SKM-1 treated with dmso at 0.1 percent for 144 hours (cell line): ENCODE measurements at regions not wholly inside any gene's neighbourhood (a gene's known extent, or its start where the extent isn't known, plus 50 kb on each side); places are given as distances from the start of the nearest gene placed in this dataset.

Experiments used
- DNase-seq: peaks from one replicate; lab custom pipeline; 2025; ENCODE audit not compliant: unreplicated experiment; lab: John Stamatoyannopoulos, UW

DNA sequence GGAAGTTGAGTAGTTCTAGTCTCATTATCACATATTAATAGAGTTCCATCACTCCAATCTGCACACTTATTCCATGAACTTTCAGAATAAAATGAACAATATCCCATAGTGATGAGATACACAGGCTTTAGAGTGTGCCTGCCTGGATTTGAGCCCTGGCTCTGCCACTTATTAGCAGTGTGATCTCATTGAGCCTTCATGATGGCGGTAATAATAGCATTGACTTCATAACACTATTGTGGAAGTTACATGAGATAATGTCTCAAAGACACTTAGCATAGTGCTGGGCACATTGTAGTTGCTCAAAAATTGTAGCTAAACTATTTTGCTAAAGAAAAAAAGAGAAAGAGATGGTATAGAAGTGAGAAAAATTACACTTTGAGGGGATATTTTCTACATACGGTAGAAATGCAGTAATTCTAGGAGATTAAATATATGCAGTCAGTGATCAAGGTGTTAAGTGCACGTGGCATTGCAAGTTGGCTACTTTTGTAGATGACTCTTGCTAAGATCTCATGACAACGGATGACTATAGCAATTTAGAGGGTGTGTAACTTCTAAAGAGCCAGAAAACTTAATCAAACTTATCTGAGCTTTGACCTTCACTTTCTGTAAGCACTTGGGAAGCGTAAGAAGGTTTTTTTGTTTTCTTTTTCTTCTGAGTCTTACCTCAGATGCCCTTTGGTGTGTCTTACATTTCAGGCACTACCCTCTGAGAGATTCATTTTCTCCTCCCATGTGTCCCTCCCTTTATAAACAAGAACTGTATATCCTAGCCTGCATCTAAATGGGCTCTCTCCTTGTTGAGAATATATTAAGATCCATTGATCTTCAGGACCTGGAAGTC is 380.6 kb upstream of the NR3C2 start:
- DNase-seq, result no peak

GRCh38 chr4:148814030-148814429 is 371.8 kb upstream of the NR3C2 start:
- DNase-seq, result no peak

DNA sequence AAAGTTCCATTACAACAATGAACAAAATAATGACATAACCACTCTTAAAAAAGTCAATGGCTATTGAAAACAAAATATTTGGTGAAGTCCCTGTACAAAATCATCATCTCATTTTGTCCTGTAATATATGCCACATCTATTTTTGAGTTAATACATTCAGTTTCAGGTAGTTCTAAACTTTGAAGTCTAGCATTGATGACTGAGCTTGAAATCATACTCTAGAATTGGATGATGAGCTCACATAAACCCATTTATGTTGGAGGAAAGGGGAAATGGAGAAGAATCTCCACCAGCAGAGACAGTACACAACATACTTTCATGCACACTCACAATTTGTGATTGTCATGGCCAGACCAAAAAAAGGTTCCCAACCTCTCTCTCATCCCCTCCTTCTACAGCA is 371.1 kb upstream of the NR3C2 start:
- DNase-seq, result no peak

DNA sequence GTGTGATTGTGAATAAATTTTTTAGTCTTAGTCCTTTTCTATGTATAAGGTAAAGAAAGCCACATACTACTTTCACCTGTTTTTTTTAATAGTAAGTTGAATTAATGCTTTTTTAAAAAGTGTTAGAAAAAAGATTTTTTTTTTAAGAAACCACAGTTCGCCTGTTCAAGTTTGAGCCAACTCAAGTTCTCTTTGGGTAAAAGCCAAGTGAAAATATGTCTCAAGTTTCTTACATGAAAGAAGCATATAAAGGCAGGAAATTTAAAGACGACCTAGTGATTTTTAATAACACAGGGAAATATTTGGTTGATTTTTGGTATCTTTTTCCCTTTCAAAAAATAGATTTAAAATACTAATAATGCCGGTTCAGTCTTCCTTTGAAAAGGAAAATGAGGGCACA is 369.9 kb upstream of the NR3C2 start:
- no peak for DNase-seq

- DNase-seq, result no peak
Measured at GRCh38 chr4:148810461-148810860, 368.2 kb upstream of the NR3C2 start.

- DNase-seq, result no peak
Measured at GRCh38 chr4:148808416-148808815, 366.2 kb upstream of the NR3C2 start.

- DNase-seq, result no peak
Measured at GRCh38 chr4:148800940-148801339, 358.7 kb upstream of the NR3C2 start.

- no peak for DNase-seq
Measured at GRCh38 chr4:148800336-148800885, 358.2 kb upstream of the NR3C2 start.

- no peak for DNase-seq
Measured at GRCh38 chr4:148795156-148795864, 353.1 kb upstream of the NR3C2 start.

GRCh38 chr4:148793221-148793620 is 351.0 kb upstream of the NR3C2 start:
- no peak for DNase-seq

GRCh38 chr4:148790691-148791090 is 348.5 kb upstream of the NR3C2 start:
- no peak for DNase-seq

DNA sequence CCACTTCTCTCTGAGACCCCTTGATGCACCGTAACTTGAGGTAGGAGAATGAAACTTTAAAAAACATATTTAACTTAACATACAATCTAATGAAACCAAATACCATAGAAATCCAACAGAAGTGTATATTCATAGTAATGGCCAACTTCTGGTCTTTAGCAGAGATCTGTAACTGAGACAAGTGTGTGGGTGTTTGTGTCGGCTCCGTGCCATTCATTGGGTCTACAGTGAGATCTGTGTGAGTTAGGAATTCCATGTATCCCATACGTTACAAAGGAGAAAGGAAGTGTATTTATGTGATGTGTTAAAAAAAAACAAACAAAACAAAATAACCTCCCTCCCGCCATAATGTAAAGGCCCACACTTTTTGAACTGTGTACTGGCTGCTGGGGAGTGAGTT is 348.0 kb upstream of the NR3C2 start:
- DNase-seq, result no peak

DNA sequence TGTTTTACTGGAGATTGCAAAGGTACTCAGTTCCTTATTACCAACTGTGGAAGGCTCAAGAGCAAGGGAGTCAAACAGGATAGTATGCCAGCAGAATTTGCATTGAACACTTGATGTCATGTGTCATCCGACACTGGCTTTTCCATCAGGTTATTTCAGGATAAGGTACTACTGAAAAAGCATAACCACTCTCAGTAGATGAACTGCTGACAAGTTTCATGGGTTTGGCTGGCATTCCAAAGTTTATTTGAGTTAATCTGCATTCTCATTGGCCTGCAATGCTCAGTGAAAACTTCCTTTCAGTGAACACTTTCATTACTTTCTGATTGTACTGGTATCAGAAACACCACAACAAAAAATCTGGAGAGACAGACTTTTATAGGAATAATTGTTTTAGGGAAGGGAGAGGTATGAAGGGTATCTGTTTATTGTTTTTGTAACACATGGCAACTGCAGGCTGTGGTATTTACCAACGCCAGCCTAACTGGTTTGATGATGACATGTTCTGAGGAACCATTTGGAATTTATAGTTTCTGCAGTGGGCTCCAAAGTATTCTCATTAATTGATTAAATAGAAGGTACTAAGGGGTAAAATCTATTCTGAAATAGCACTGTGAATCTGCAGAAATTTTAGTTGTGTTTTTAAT is 345.7 kb upstream of the NR3C2 start:
- DNase-seq, result no peak

GRCh38 chr4:148787285-148787684 is 345.1 kb upstream of the NR3C2 start:
- no peak for DNase-seq

DNA sequence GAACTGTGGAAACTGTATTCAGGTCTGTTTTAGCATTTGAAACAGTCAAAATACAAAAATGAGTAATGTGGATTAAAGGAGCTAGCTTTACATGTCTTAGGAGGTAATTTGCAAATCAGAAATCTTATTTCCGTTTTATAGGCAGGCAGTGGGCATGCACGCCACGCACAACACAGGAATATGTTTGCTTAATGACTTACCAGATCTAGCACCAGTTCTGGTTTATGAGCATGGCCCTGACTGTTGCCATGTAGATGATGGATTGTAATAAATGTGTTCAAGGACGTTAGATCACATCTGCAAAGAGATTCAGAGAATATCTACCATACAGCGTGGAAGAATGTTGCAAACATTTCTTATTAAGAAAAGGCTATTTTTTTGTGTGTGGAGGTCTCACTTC is 344.5 kb upstream of the NR3C2 start:
- no peak for DNase-seq

DNA sequence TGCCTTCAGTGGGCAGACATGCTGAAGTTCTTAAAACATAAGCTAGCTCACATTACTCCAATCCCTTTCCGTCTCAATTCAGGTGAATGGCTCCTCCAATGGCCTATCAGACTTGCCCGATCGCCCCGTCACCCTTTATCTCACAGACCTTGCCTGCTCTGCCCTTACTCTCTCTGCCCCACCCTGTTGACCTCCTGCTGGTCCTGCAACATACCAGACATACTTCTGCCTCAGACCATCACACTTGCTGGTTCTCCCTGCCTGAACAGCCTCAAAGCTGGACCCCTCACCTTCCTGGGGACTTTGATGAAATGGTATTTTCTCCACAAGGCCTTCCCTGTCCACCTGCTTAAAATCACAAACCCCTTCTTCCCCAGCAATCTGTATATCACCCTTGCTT is 340.1 kb upstream of the NR3C2 start:
- DNase-seq, result no peak

GRCh38 chr4:148780426-148781005 is 338.3 kb upstream of the NR3C2 start:
- no peak for DNase-seq

DNA sequence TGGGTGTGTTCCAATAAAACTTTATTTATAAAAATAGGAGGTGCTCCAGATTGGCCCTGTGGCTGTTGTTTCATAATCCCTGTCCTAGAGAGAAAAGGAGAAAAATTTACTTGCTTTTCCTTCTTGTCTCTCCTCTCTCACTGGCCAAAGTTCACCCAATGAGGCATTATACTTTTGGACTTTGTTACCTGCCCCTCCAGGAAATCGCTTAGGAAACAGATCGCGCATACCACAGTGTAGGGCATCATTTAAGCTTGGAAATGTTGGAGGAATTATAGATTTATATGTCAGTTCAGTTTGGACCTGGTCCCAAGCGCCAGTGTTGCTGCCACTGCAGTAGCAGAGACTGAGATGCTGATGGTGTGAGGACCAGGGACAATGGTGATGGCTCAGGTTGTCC is 337.6 kb upstream of the NR3C2 start:
- no peak for DNase-seq

DNA sequence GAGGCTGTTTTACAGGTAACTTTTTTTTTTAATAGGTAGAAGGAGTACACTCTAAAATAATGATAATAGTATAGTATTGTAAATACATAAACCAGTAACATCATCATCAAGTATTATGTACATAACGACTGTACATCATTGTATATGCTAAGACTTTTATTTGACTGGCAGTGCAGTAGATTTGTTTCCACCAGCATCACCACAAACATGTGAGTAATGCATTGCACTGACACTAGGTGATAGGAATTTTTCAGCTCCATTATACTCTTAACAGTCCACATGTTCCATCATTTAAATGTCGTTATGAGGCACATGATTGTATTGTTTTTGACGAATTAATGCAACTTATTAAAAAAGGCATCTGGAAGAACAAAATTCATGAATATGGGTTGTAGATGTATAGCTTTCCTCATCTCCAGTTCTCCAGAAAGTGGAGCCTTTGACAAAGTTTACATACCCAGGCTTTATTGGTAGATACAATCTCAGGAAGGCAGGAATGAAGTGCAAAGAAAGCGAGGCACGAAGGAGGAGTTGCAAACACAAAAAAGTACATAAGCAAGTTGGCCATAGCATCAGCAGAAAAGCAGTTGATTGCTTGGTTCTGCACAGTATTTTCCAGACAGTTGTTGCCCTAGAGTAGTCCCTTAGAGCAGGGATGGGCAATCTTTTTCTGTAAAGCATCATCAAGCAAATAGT is 336.9 kb upstream of the NR3C2 start:
- DNase-seq, result no peak

DNA sequence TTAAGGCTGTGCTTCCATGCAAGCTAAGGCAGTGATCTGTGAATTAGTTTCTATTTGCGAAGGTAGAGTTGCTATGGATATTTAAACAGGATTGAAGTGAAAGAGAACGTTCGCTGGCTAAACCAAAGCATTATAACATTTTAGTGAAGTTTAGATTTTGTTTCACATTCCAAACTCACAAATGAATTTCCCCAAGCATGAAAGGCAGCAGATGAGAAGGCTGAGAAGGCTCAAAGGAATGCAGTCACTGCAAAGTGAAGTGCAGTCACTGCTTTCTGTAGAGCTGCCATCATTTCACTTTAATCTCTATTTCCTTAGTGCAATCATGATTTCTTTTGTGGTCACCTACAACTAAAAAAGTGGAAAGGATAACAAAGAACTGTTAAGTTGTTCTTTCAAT is 334.7 kb upstream of the NR3C2 start:
- no peak for DNase-seq

- no peak for DNase-seq
Measured at GRCh38 chr4:148774134-148774533, 331.9 kb upstream of the NR3C2 start.
